SU-DHL-6 (cell line): ENCODE measurements at regions not wholly inside any gene's neighbourhood (a gene's known extent, or its start where the extent isn't known, plus 50 kb on each side); places are given as distances from the start of the nearest gene placed in this dataset.

Experiments
- H2AFZ ChIP-seq: fragments of 200-600 bp; sonication (generic); 2 replicates; pipeline ENCODE4 v1.6.1; 2014; ENCODE audit warnings: low read depth, mild to moderate bottlenecking, moderate library complexity, mixed read lengths, antibody characterized with exemption, low read length; ENCODE audit not compliant: severe bottlenecking
- H3F3A ChIP-seq: fragments of 200-600 bp; shearing (Covaris generic); 2 replicates; pipeline ENCODE4 v1.6.0; 2016; ENCODE audit warnings: antibody characterized with exemption, mild to moderate bottlenecking; ENCODE audit not compliant: insufficient read depth
- H3K27ac ChIP-seq: fragments of 200-600 bp; sonication (generic); 2 replicates; pipeline ENCODE4 v1.5.1; 2016; ENCODE audit warnings: low read depth, mild to moderate bottlenecking, low read length, moderate library complexity, mixed read lengths
- H3K27me3 ChIP-seq: fragments of 200-600 bp; sonication (generic), shearing (Covaris generic); 2 replicates; pipeline ENCODE4 v1.6.0; 2014; ENCODE audit warnings: mild to moderate bottlenecking, low read length
- H3K36me3 ChIP-seq: fragments of 200-600 bp; sonication (generic); 2 replicates; pipeline ENCODE4 v1.6.1; 2014; ENCODE audit warnings: mild to moderate bottlenecking, low read length, mixed read lengths
- H3K4me2 ChIP-seq: fragments of 300-600, 200-600 bp; shearing (Covaris generic), sonication (generic); 2 replicates; pipeline ENCODE4 v1.6.0; 2014; ENCODE audit warnings: low read length, low read depth, mild to moderate bottlenecking; ENCODE audit not compliant: poor library complexity, severe bottlenecking
- H3K4me3 ChIP-seq: fragments of 200-600 bp; sonication (generic); 2 replicates; pipeline ENCODE4 v1.5.1; 2014; ENCODE audit warnings: antibody characterized with exemption, low read length, mild to moderate bottlenecking, mixed read lengths; ENCODE audit not compliant: insufficient read depth, poor library complexity, severe bottlenecking
- H3K79me2 ChIP-seq: fragments of 200-600 bp; sonication (generic); 2 replicates; pipeline ENCODE4 v1.6.1; 2014; ENCODE audit warnings: mild to moderate bottlenecking, low read length, moderate library complexity; ENCODE audit not compliant: insufficient read depth
- H3K9ac ChIP-seq: fragments of 200-600 bp; sonication (generic); 2 replicates; pipeline ENCODE4 v1.7.0; 2014; ENCODE audit warnings: mild to moderate bottlenecking, low read length
- H3K9me2 ChIP-seq: fragments of 200-600 bp; sonication (generic); replicated peaks from 2 replicates; pipeline ENCODE4 v1.6.1; 2014; ENCODE audit warnings: low read length; ENCODE audit not compliant: insufficient read depth
- H3K9me3 ChIP-seq: fragments of 200-600 bp; sonication (generic); 2 replicates; pipeline ENCODE4 v1.6.1; 2014; ENCODE audit warnings: low read length, mixed read lengths; ENCODE audit not compliant: insufficient read depth
- H4K20me1 ChIP-seq: fragments of 200-600 bp; sonication (generic); 2 replicates; pipeline ENCODE4 v1.6.1; 2014; ENCODE audit warnings: low read depth, mild to moderate bottlenecking, antibody characterized with exemption, low read length, moderate library complexity, mixed read lengths
- EZH2phosphoT487 ChIP-seq: fragments of 200-600 bp; sonication (generic), shearing (Covaris generic); conservative IDR thresholded peaks from 2 replicates; pipeline ENCODE4 v1.6.1; 2018; ENCODE audit warnings: mild to moderate bottlenecking, antibody characterized with exemption, low read length, moderate library complexity, mixed read lengths
- TF ChIP-seq, protein P1 (sequence below): fragments of 200-600 bp; sonication (generic); IDR thresholded peaks from one replicate; pipeline ENCODE4 v1.5.1; 2017; ENCODE audit warnings: antibody characterized with exemption, mild to moderate bottlenecking, low read length, moderate library complexity; ENCODE audit not compliant: insufficient read depth, poor library complexity, severe bottlenecking

DNA sequence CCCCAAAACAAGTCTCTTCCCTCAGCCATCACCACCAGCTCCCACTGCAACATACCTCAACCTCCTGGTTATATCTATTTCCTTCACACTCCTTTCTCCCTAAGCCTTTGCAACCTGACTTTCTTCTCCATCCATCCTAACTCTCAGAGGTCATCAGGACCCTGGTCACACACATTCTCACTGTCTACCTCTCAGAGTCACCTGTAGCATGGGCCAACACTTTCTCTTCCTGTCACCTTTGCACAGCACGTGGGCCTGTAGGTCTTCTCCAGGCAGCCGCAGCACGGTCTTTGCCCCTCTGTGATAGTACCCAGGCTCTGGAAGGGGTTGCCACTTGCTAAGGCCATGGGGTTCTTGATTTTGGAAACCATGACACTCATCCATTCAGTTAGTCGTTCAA lies 921.1 kb downstream of the UQCRFS1 start:
- no peaks in the 10 kb centered on the region for H3K27me3 ChIP-seq
- H3K4me3 ChIP-seq, result no peak overlapping the region
- no peak overlapping the region for H3K4me2 ChIP-seq
- H3K36me3 ChIP-seq, result no peaks in the 10 kb centered on the region
- TF ChIP-seq EZH2phosphoT487, result no peak
- TF ChIP-seq, protein P1, sequence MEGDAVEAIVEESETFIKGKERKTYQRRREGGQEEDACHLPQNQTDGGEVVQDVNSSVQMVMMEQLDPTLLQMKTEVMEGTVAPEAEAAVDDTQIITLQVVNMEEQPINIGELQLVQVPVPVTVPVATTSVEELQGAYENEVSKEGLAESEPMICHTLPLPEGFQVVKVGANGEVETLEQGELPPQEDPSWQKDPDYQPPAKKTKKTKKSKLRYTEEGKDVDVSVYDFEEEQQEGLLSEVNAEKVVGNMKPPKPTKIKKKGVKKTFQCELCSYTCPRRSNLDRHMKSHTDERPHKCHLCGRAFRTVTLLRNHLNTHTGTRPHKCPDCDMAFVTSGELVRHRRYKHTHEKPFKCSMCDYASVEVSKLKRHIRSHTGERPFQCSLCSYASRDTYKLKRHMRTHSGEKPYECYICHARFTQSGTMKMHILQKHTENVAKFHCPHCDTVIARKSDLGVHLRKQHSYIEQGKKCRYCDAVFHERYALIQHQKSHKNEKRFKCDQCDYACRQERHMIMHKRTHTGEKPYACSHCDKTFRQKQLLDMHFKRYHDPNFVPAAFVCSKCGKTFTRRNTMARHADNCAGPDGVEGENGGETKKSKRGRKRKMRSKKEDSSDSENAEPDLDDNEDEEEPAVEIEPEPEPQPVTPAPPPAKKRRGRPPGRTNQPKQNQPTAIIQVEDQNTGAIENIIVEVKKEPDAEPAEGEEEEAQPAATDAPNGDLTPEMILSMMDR, result no peak
- no peak overlapping the region for H3K27ac ChIP-seq
- H3K9me2 ChIP-seq, result no peaks in the 10 kb centered on the region
- no peaks in the 10 kb centered on the region for H4K20me1 ChIP-seq
- no peaks in the 10 kb centered on the region for H3K79me2 ChIP-seq
- no peaks in the 10 kb centered on the region for H3F3A ChIP-seq
- H3K9ac ChIP-seq, result no peak overlapping the region
- no peak overlapping the region for H2AFZ ChIP-seq
- no peaks in the 10 kb centered on the region for H3K9me3 ChIP-seq

DNA sequence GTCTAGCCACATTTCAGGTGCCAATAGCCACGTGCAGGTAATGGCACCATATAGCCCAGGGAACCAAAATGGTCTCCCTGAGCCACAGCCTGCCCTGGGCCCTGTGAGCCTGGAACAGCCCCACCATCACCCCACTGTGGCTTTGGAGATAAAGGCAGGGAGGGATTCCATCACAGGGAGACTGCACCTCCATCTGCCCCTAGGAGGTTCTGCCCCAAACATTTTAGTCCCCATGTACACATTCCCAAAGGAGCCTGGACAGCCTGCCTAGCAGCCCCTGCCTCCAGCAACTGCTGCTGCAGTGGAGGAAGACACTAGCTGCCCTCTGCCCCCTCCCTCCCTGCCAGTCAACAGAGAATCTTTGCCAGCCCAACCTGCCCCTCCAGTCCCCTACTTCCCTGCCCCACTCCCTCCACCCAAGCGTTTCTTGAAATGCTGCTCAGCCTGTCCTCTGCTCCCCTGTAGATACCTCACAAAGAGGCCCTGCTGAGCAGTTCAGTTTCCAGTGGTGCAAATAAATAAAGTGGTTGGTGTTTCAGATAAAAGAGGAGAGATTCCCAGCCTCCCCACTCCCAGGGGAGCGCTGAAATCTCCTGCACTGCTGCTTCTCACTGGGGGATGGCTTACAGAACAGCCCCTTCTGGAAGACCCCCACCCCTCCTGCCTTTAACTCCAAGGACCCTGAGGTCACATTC lies 921.8 kb downstream of the UQCRFS1 start:
- Histone ChIP-seq H3K27ac (no peak overlapping the region), H3K9ac (no peak overlapping the region), H3F3A (no peaks in the 10 kb centered on the region), H3K9me3 (no peaks in the 10 kb centered on the region), H3K79me2 (no peaks in the 10 kb centered on the region), H3K4me2 (no peak overlapping the region), H3K9me2 (no peaks in the 10 kb centered on the region), H4K20me1 (no peaks in the 10 kb centered on the region), H3K36me3 (no peaks in the 10 kb centered on the region), H3K4me3 (no peak overlapping the region), H3K27me3 (no peaks in the 10 kb centered on the region), H2AFZ (no peak overlapping the region)
- TF ChIP-seq EZH2phosphoT487, result no peak
- TF ChIP-seq, protein P1, result no peak

GRCh38 chr19:28289295-28290063 lies 923.5 kb downstream of the UQCRFS1 start:
- H4K20me1 ChIP-seq, result no peaks in the 10 kb centered on the region
- no peaks in the 10 kb centered on the region for H3K27me3 ChIP-seq
- H3K36me3 ChIP-seq, result no peaks in the 10 kb centered on the region
- no peak overlapping the region for H2AFZ ChIP-seq
- no peak overlapping the region for H3K4me3 ChIP-seq
- H3K9ac ChIP-seq, result no peak overlapping the region
- H3K79me2 ChIP-seq, result no peaks in the 10 kb centered on the region
- no peaks in the 10 kb centered on the region for H3F3A ChIP-seq
- TF ChIP-seq, protein P1, result no peak
- no peaks in the 10 kb centered on the region for H3K9me2 ChIP-seq
- H3K9me3 ChIP-seq, result no peaks in the 10 kb centered on the region
- no peak overlapping the region for H3K27ac ChIP-seq
- H3K4me2 ChIP-seq, result no peak overlapping the region
